ENCODE measurements at regions not wholly inside any gene's neighbourhood (a gene's known extent, or its start where the extent isn't known, plus 50 kb on each side); places are given as distances from the start of the nearest gene placed in this dataset.

DNA sequence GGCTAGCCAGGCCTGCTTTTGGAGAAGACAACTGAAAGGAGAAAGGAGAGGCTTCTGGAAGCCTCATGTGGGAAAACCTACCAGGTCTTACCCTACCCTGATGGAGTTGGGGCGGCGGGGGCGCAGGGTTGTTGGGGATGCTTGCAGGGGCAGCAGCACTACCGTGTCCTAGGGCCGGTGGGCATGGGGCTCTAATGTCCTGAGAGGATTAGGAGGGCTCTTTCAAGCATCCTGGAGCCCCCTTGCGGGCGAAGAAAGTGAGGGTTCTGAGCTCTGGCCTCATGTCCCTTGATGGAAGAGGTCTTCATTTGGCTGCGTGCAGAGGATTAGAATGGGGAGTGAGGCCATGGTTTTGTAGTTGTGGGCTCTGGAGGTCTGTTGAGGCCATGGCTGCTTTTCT lies 86.9 kb upstream of the PITX1 start:
- TF ChIP-seq RFX5 (IDR thresholded peaks at IDR 0.05; ENCODE audit: low read length) (no peak), TAF1 (IDR thresholded peaks at IDR 0.05; ENCODE audit: borderline replicate concordance, low read depth, low read length) (no peak), RXRA (IDR thresholded peaks at IDR 0.05; ENCODE audit: borderline replicate concordance, low read depth) (no peak), ELF1 (IDR thresholded peaks at IDR 0.05) (no peak), POLR2AphosphoS5 (IDR thresholded peaks at IDR 0.05; ENCODE audit: low read depth, low read length) (no peak), EZH2phosphoT487 (IDR thresholded peaks at IDR 0.05; ENCODE audit: borderline replicate concordance, low read depth) (no peak), NRF1 (IDR thresholded peaks at IDR 0.05; ENCODE audit: low read depth, low read length) (no peak), YY1 (IDR thresholded peaks at IDR 0.05; ENCODE audit: low read depth) (no peak), FOXJ3 (CRISPR knock-in tag; IDR thresholded peaks at IDR 0.05) (no peak)
- TF ChIP-seq, protein P1, sequence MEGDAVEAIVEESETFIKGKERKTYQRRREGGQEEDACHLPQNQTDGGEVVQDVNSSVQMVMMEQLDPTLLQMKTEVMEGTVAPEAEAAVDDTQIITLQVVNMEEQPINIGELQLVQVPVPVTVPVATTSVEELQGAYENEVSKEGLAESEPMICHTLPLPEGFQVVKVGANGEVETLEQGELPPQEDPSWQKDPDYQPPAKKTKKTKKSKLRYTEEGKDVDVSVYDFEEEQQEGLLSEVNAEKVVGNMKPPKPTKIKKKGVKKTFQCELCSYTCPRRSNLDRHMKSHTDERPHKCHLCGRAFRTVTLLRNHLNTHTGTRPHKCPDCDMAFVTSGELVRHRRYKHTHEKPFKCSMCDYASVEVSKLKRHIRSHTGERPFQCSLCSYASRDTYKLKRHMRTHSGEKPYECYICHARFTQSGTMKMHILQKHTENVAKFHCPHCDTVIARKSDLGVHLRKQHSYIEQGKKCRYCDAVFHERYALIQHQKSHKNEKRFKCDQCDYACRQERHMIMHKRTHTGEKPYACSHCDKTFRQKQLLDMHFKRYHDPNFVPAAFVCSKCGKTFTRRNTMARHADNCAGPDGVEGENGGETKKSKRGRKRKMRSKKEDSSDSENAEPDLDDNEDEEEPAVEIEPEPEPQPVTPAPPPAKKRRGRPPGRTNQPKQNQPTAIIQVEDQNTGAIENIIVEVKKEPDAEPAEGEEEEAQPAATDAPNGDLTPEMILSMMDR (IDR thresholded peaks at IDR 0.05) = no peak
- TF ChIP-seq, protein P2, sequence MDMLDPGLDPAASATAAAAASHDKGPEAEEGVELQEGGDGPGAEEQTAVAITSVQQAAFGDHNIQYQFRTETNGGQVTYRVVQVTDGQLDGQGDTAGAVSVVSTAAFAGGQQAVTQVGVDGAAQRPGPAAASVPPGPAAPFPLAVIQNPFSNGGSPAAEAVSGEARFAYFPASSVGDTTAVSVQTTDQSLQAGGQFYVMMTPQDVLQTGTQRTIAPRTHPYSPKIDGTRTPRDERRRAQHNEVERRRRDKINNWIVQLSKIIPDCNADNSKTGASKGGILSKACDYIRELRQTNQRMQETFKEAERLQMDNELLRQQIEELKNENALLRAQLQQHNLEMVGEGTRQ (IDR thresholded peaks at IDR 0.05; ENCODE audit: borderline replicate concordance, low read depth, low read length) = no peak
